ENCODE measurements at regions not wholly inside any gene's neighbourhood (a gene's known extent, or its start where the extent isn't known, plus 50 kb on each side); places are given as distances from the start of the nearest gene placed in this dataset.

- TF ChIP-seq CHD2 (IDR thresholded peaks at IDR 0.05; ENCODE audit: borderline replicate concordance, low read depth, low read length), result no peak
- 0 out of 2 replicates have a peak, but pooled peaks have one; percentile 32 for TF ChIP-seq NBN (IDR thresholded peaks at IDR 0.05)
- no peak for TF ChIP-seq NRF1 (conservative IDR thresholded peaks at IDR 0.05; ENCODE audit: low read depth, low read length)
- no peak for TF ChIP-seq NFIC (IDR thresholded peaks at IDR 0.05; ENCODE audit: low read depth, low read length)
- TF ChIP-seq, protein P1, sequence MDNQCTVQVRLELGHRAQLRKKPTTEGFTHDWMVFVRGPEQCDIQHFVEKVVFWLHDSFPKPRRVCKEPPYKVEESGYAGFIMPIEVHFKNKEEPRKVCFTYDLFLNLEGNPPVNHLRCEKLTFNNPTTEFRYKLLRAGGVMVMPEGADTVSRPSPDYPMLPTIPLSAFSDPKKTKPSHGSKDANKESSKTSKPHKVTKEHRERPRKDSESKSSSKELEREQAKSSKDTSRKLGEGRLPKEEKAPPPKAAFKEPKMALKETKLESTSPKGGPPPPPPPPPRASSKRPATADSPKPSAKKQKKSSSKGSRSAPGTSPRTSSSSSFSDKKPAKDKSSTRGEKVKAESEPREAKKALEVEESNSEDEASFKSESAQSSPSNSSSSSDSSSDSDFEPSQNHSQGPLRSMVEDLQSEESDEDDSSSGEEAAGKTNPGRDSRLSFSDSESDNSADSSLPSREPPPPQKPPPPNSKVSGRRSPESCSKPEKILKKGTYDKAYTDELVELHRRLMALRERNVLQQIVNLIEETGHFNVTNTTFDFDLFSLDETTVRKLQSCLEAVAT (IDR thresholded peaks at IDR 0.05), result 0 out of 2 replicates have a peak, but pooled peaks have one; percentile 57
- no peak for TF ChIP-seq FOXM1 (IDR thresholded peaks at IDR 0.05; ENCODE audit: low read depth, low read length)
- TF ChIP-seq MEF2B (IDR thresholded peaks at IDR 0.05; ENCODE audit: partially characterized antibody, poor library complexity, severe bottlenecking), result peak; percentile 50
- no peak for TF ChIP-seq ZZZ3 (IDR thresholded peaks at IDR 0.05; ENCODE audit: control insufficient read depth, insufficient read length, low read depth)
- TF ChIP-seq JUNB (IDR thresholded peaks at IDR 0.05), result peak; percentile 32; the same call in 1 of the 2 replicates
- no peak for TF ChIP-seq WRNIP1 (IDR thresholded peaks at IDR 0.05; ENCODE audit: borderline replicate concordance, low read depth, low read length)
- TF ChIP-seq, protein P2, sequence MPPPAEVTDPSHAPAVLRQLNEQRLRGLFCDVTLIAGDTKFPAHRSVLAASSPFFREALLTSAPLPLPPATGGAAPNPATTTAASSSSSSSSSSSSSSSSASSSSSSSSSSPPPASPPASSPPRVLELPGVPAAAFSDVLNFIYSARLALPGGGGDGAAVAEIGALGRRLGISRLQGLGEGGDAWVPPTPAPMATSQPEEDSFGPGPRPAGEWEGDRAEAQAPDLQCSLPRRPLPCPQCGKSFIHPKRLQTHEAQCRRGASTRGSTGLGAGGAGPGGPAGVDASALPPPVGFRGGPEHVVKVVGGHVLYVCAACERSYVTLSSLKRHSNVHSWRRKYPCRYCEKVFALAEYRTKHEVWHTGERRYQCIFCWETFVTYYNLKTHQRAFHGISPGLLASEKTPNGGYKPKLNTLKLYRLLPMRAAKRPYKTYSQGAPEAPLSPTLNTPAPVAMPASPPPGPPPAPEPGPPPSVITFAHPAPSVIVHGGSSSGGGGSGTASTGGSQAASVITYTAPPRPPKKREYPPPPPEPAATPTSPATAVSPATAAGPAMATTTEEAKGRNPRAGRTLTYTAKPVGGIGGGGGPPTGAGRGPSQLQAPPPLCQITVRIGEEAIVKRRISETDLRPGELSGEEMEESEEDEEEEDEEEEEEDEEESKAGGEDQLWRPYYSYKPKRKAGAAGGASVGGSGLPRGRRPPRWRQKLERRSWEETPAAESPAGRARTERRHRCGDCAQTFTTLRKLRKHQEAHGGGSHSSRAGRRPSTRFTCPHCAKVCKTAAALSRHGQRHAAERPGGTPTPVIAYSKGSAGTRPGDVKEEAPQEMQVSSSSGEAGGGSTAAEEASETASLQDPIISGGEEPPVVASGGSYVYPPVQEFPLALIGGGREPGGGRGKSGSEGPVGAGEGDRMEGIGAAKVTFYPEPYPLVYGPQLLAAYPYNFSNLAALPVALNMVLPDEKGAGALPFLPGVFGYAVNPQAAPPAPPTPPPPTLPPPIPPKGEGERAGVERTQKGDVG (CRISPR knock-in tag; IDR thresholded peaks at IDR 0.05), result no peak
- no peak for TF ChIP-seq SIN3A (IDR thresholded peaks at IDR 0.05; ENCODE audit: low read depth, low read length)
- no peak for TF ChIP-seq CTCF (IDR thresholded peaks at IDR 0.05 in 2 of 3, conservative IDR thresholded peaks at IDR 0.05 in 1 of 3; ENCODE audit: control insufficient read depth in 2 of 3, extremely low read depth in 1 of 3, insufficient read depth in 1 of 3, low read depth in 3 of 3, low read length in 3 of 3)
- peak; percentile 72 for TF ChIP-seq PAX5 (IDR thresholded peaks at IDR 0.05; ENCODE audit: borderline replicate concordance, low read depth, low read length)
- no peak for TF ChIP-seq SP1 (IDR thresholded peaks at IDR 0.05; ENCODE audit: low read depth, low read length)
- TF ChIP-seq IKZF1 (conservative IDR thresholded peaks at IDR 0.05), result peak; percentile 39
- peak; percentile 23; the same call in 1 of the 2 replicates for TF ChIP-seq ZNF217 (IDR thresholded peaks at IDR 0.05)
These were observed 95.8 kb downstream of the IRF8 start (continued) for GRCh38 chr16:85994492-85995490.

Data from GM12878 (cell line).